ENCODE measurements at regions not wholly inside any gene's neighbourhood (a gene's known extent, or its start where the extent isn't known, plus 50 kb on each side); places are given as distances from the start of the nearest gene placed in this dataset.
A peak's percentile ranks its signal among the peaks of the same experiment; 100 is the strongest.

- H3K27ac ChIP-seq (ENCODE audit: low read depth in 2 of 2, low read length in 2 of 2) = no peak overlapping the region
- no peak overlapping the region for H3K9ac ChIP-seq (ENCODE audit: low read length in 3 of 3)
- TF ChIP-seq CTCF (IDR thresholded peaks at IDR 0.05; ENCODE audit: borderline replicate concordance, extremely low read depth, insufficient read depth) = no peak
- no peaks in the 10 kb centered on the region for H3K4me1 ChIP-seq (ENCODE audit: control insufficient read depth in 2 of 3, insufficient read depth in 2 of 3, low read depth in 1 of 3, low read length in 3 of 3)
- no peaks in the 10 kb centered on the region for H3K9me3 ChIP-seq (ENCODE audit: control insufficient read depth in 2 of 3, insufficient read depth in 1 of 3, low read length in 3 of 3)
- intact Hi-C loops (cut with DNase I) = no loop called here
- H3K4me3 ChIP-seq (ENCODE audit: low read length in 3 of 3) = no peak overlapping the region
- no peaks in the 10 kb centered on the region for H3K27me3 ChIP-seq (ENCODE audit: control insufficient read depth, insufficient read depth, low read length)
- peak in 1 of 5 donors; percentile 24 for DNase-seq
- H3K36me3 ChIP-seq (ENCODE audit: control insufficient read depth in 2 of 3, insufficient read depth in 3 of 3, low read length in 3 of 3) = no peaks in the 10 kb centered on the region
- no peak for FAIRE-seq
Measured at GRCh38 chr5:171617817-171618591, 167.6 kb upstream of the SMIM23 start.

GRCh38 chr5:171619196-171619595 lies 166.4 kb upstream of the SMIM23 start:
- FAIRE-seq (no peak), DNase-seq (no peak)
- Histone ChIP-seq H3K27ac (ENCODE audit: low read depth in 2 of 2, low read length in 2 of 2) (no peak overlapping the region), H3K27me3 (ENCODE audit: control insufficient read depth, insufficient read depth, low read length) (no peaks in the 10 kb centered on the region), H3K4me3 (ENCODE audit: low read length in 3 of 3) (no peak overlapping the region), H3K9ac (ENCODE audit: low read length in 3 of 3) (no peak overlapping the region), H3K4me1 (ENCODE audit: control insufficient read depth in 2 of 3, insufficient read depth in 2 of 3, low read depth in 1 of 3, low read length in 3 of 3) (no peaks in the 10 kb centered on the region), H3K9me3 (ENCODE audit: control insufficient read depth in 2 of 3, insufficient read depth in 1 of 3, low read length in 3 of 3) (no peaks in the 10 kb centered on the region), H3K36me3 (ENCODE audit: control insufficient read depth in 2 of 3, insufficient read depth in 3 of 3, low read length in 3 of 3) (no peaks in the 10 kb centered on the region)
- TF ChIP-seq CTCF (IDR thresholded peaks at IDR 0.05; ENCODE audit: borderline replicate concordance, extremely low read depth, insufficient read depth) = no peak
- intact Hi-C loops (cut with DNase I) = no loop called here

GRCh38 chr5:171619744-171620143 lies 165.9 kb upstream of the SMIM23 start:
- Histone ChIP-seq H3K27ac (ENCODE audit: low read depth in 2 of 2, low read length in 2 of 2) (no peak overlapping the region), H3K9me3 (ENCODE audit: control insufficient read depth in 2 of 3, insufficient read depth in 1 of 3, low read length in 3 of 3) (no peaks in the 10 kb centered on the region), H3K27me3 (ENCODE audit: control insufficient read depth, insufficient read depth, low read length) (no peaks in the 10 kb centered on the region), H3K9ac (ENCODE audit: low read length in 3 of 3) (no peak overlapping the region), H3K4me3 (ENCODE audit: low read length in 3 of 3) (no peak overlapping the region), H3K36me3 (ENCODE audit: control insufficient read depth in 2 of 3, insufficient read depth in 3 of 3, low read length in 3 of 3) (no peaks in the 10 kb centered on the region), H3K4me1 (ENCODE audit: control insufficient read depth in 2 of 3, insufficient read depth in 2 of 3, low read depth in 1 of 3, low read length in 3 of 3) (no peaks in the 10 kb centered on the region)
- FAIRE-seq = no peak
- no peak for DNase-seq
- intact Hi-C loops (cut with DNase I) = no loop called here
- TF ChIP-seq CTCF (IDR thresholded peaks at IDR 0.05; ENCODE audit: borderline replicate concordance, extremely low read depth, insufficient read depth) = no peak
